ENCODE measurements at regions not wholly inside any gene's neighbourhood (a gene's known extent, or its start where the extent isn't known, plus 50 kb on each side); places are given as distances from the start of the nearest gene placed in this dataset.

DNA sequence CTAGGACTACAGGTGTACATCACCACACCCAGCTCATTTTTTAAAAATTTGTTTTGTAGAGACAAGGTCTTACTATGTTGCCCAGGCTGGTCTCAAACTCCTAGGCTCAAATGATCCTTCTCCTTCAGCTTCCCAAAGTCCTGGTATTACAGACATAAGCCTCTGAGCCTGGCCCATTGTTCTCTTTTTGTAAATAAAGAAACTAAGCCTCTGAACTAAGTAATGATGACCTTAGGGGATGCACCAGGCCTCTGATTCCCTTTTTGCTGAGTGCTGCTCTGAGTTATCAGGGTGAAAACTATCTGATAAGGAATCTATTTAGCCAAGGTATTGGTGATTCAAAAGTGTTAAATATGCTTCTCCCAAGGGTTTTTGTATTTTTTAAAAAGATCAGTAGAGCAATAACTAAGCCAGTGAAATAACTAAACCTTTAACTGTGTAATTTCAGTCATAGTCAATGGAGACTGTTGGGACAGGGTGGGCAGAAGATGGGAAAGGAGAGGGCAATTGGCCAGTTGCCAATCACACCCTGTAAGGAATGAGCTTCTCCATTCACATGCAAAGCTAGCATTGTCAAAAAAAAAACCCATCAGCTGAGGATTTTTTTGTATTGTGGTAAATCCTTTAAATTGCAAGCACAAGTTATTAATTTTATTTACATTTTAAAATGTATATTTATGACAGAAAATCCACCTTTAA is 194.8 kb upstream of the PFN2 start:
- FAIRE-seq, result no peak
- TF ChIP-seq, protein P1, sequence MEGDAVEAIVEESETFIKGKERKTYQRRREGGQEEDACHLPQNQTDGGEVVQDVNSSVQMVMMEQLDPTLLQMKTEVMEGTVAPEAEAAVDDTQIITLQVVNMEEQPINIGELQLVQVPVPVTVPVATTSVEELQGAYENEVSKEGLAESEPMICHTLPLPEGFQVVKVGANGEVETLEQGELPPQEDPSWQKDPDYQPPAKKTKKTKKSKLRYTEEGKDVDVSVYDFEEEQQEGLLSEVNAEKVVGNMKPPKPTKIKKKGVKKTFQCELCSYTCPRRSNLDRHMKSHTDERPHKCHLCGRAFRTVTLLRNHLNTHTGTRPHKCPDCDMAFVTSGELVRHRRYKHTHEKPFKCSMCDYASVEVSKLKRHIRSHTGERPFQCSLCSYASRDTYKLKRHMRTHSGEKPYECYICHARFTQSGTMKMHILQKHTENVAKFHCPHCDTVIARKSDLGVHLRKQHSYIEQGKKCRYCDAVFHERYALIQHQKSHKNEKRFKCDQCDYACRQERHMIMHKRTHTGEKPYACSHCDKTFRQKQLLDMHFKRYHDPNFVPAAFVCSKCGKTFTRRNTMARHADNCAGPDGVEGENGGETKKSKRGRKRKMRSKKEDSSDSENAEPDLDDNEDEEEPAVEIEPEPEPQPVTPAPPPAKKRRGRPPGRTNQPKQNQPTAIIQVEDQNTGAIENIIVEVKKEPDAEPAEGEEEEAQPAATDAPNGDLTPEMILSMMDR (IDR thresholded peaks at IDR 0.05; ENCODE audit: borderline replicate concordance, extremely low read depth, insufficient read depth), result no peak
- no peaks in the 10 kb centered on the region for H3K9me3 ChIP-seq (ENCODE audit: control insufficient read depth in 2 of 3, insufficient read depth in 1 of 3, low read length in 3 of 3)
- H3K27ac ChIP-seq (ENCODE audit: low read depth in 2 of 2, low read length in 2 of 2), result no peak overlapping the region
- no peak overlapping the region for H3K9ac ChIP-seq (ENCODE audit: low read length in 3 of 3)
- H3K4me3 ChIP-seq (ENCODE audit: low read length in 3 of 3), result no peak overlapping the region
- no peaks in the 10 kb centered on the region for H3K27me3 ChIP-seq (ENCODE audit: control insufficient read depth, insufficient read depth, low read length)
- no peaks in the 10 kb centered on the region for H3K4me1 ChIP-seq (ENCODE audit: control insufficient read depth in 2 of 3, insufficient read depth in 2 of 3, low read depth in 1 of 3, low read length in 3 of 3)
- no peaks in the 10 kb centered on the region for H3K36me3 ChIP-seq (ENCODE audit: control insufficient read depth in 2 of 3, insufficient read depth in 3 of 3, low read length in 3 of 3)
- DNase-seq, result no peak
- intact Hi-C loops (cut with DNase I), result no loop called here

DNA sequence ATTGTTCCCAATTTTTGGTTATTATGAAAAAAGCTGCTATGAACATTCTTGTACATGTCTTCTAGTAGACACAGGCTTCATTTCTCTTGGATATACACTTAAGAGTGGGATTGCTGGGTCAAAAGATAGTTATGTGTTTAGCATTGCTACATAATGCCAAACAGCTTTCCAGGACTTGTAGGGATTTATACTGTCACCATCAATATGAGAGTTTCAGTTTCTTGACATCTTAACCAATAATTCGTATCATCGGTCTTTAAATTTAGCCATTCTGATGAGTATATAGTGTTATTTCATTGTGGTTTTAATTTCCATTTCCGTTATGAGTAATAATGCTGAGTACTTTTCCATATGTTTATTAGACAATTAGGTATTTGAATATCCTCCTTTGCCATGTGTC is 190.3 kb upstream of the PFN2 start:
- H3K27me3 ChIP-seq (ENCODE audit: control insufficient read depth, insufficient read depth, low read length), result no peaks in the 10 kb centered on the region
- H3K9ac ChIP-seq (ENCODE audit: low read length in 3 of 3), result no peak overlapping the region
- H3K4me1 ChIP-seq (ENCODE audit: control insufficient read depth in 2 of 3, insufficient read depth in 2 of 3, low read depth in 1 of 3, low read length in 3 of 3), result no peaks in the 10 kb centered on the region
- H3K9me3 ChIP-seq (ENCODE audit: control insufficient read depth in 2 of 3, insufficient read depth in 1 of 3, low read length in 3 of 3), result no peaks in the 10 kb centered on the region
- TF ChIP-seq, protein P1 (IDR thresholded peaks at IDR 0.05; ENCODE audit: borderline replicate concordance, extremely low read depth, insufficient read depth), result no peak
- DNase-seq, result no peak
- intact Hi-C loops (cut with DNase I), result no loop called here
- no peak for FAIRE-seq
- no peaks in the 10 kb centered on the region for H3K36me3 ChIP-seq (ENCODE audit: control insufficient read depth in 2 of 3, insufficient read depth in 3 of 3, low read length in 3 of 3)
- no peak overlapping the region for H3K27ac ChIP-seq (ENCODE audit: low read depth in 2 of 2, low read length in 2 of 2)
- H3K4me3 ChIP-seq (ENCODE audit: low read length in 3 of 3), result no peak overlapping the region

DNA sequence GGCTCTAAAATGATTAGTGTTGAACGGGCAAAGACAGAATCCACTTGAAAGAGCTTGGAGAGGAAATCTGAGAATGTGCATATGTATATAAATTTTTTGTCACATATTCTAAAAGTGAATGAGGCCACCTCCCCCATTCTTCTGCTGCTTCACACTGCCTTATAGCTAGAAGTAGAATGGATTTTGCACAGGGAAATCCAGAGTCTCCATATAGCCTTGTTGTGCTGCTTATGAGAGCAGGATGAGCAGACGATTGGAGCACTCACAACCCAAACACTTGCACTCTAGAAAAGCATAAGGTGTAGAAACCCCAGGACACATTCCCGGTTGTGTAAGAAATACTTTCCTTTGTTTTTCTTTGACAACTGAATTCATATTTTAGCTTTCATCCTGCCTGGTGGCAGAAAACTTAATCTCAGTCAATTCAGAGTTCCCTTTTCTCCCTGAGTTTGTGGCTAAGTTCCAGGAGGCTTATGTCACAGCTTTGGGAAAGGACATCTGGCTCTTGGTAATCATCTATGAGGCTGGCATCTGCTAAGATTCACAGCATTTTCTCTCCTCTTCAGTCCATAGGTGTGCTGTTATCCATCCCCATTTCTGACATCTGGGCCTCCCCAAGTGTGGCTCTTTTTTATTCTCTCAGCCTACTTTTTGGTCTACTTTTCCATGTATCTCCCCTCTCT is 188.4 kb upstream of the PFN2 start:
- TF ChIP-seq, protein P1 (IDR thresholded peaks at IDR 0.05; ENCODE audit: borderline replicate concordance, extremely low read depth, insufficient read depth), result no peak
- H3K36me3 ChIP-seq (ENCODE audit: control insufficient read depth in 2 of 3, insufficient read depth in 3 of 3, low read length in 3 of 3), result no peaks in the 10 kb centered on the region
- no peak overlapping the region for H3K4me3 ChIP-seq (ENCODE audit: low read length in 3 of 3)
- no peak overlapping the region for H3K9ac ChIP-seq (ENCODE audit: low read length in 3 of 3)
- no peak for FAIRE-seq
- H3K27me3 ChIP-seq (ENCODE audit: control insufficient read depth, insufficient read depth, low read length), result no peaks in the 10 kb centered on the region
- peak in 1 of 5 donors; percentile 47 for DNase-seq
- no peak overlapping the region for H3K27ac ChIP-seq (ENCODE audit: low read depth in 2 of 2, low read length in 2 of 2)
- intact Hi-C loops (cut with DNase I), result no loop called here
- no peaks in the 10 kb centered on the region for H3K4me1 ChIP-seq (ENCODE audit: control insufficient read depth in 2 of 3, insufficient read depth in 2 of 3, low read depth in 1 of 3, low read length in 3 of 3)
- H3K9me3 ChIP-seq (ENCODE audit: control insufficient read depth in 2 of 3, insufficient read depth in 1 of 3, low read length in 3 of 3), result no peaks in the 10 kb centered on the region

Data from kidney (tissue), 13 donors.